GM18511 (cell line): ENCODE measurements at regions not wholly inside any gene's neighbourhood (a gene's known extent, or its start where the extent isn't known, plus 50 kb on each side); places are given as distances from the start of the nearest gene placed in this dataset.
"Not testable (repeated sequence)": the region's sequence is repeated elsewhere in the genome, so short reads cannot be mapped to it uniquely, and the experiment has no call there.

Experiments
- ATAC-seq: cut with Tn5 transposase; IDR thresholded peaks from one replicate; pipeline ENCODE4 v1.9.1; 2021; ENCODE audit warnings: mild to moderate bottlenecking, moderate library complexity; ENCODE audit not compliant: unreplicated experiment

GRCh38 chr3:163577271-163577670 is 1501.0 kb downstream of the SI start:
- ATAC-seq = no peak

- no peak for ATAC-seq
Measured at GRCh38 chr3:163576314-163576713, 1502.0 kb downstream of the SI start.

- ATAC-seq = no peak
Measured at GRCh38 chr3:163573324-163573723, 1505.0 kb downstream of the SI start.

- no peak for ATAC-seq
Measured at GRCh38 chr3:163572856-163573255, 1505.4 kb downstream of the SI start.

- no peak for ATAC-seq
Measured at GRCh38 chr3:163563485-163563884, 1514.8 kb downstream of the SI start.

- no peak for ATAC-seq
Measured at GRCh38 chr3:163562625-163563024, 1515.7 kb downstream of the SI start.

GRCh38 chr3:163561151-163561550 is 1517.1 kb downstream of the SI start:
- no peak for ATAC-seq

GRCh38 chr3:163560459-163560858 is 1517.8 kb downstream of the SI start:
- no peak for ATAC-seq

GRCh38 chr3:163556813-163557523 is 1521.3 kb downstream of the SI start:
- ATAC-seq = no peak

- ATAC-seq = no peak
Measured at GRCh38 chr3:163555918-163556317, 1522.4 kb downstream of the SI start.

- ATAC-seq = no peak
Measured at GRCh38 chr3:163552659-163552966, 1525.7 kb downstream of the SI start.

GRCh38 chr3:163551915-163552658 is 1526.2 kb downstream of the SI start:
- not testable (repeated sequence) for ATAC-seq

- no peak for ATAC-seq
Measured at GRCh38 chr3:163548015-163548414, 1530.3 kb downstream of the SI start.

- no peak for ATAC-seq
Measured at GRCh38 chr3:163547014-163547685, 1531.1 kb downstream of the SI start.

GRCh38 chr3:163543662-163544061 is 1534.6 kb downstream of the SI start:
- ATAC-seq = no peak

GRCh38 chr3:163541629-163542028 is 1536.7 kb downstream of the SI start:
- no peak for ATAC-seq

- no peak for ATAC-seq
Measured at GRCh38 chr3:163538387-163538786, 1539.9 kb downstream of the SI start.

- no peak for ATAC-seq
Measured at GRCh38 chr3:163533381-163533780, 1544.9 kb downstream of the SI start.

- ATAC-seq = no peak
Measured at GRCh38 chr3:163523375-163523774, 1554.9 kb downstream of the SI start.

GRCh38 chr3:163521261-163521660 is 1557.0 kb downstream of the SI start:
- no peak for ATAC-seq

- no peak for ATAC-seq
Measured at GRCh38 chr3:163518065-163518464, 1560.2 kb downstream of the SI start.

GRCh38 chr3:163513149-163513657 is 1565.1 kb downstream of the SI start:
- ATAC-seq = no peak
